Activated T-helper 17 cell treated with anti-CD3 and anti-CD28 coated beads, Interleukin-2, amount 50 U/mL, for 72 hours (primary cell): ENCODE measurements at regions not wholly inside any gene's neighbourhood (a gene's known extent, or its start where the extent isn't known, plus 50 kb on each side); places are given as distances from the start of the nearest gene placed in this dataset.

Experiments used
- ATAC-seq: fragments of 150-1000 bp; cut with Tn5 transposase; replicated peaks from 2 replicates; pipeline ENCODE4 v1.10.0; 2021; ENCODE audit warnings: mild to moderate bottlenecking, moderate library complexity
- H3K27ac Mint-ChIP-seq: one replicate; pipeline ENCODE4 v1.8.0; 2022; ENCODE audit warnings: mixed read lengths
- H3K27me3 Mint-ChIP-seq: one replicate; pipeline ENCODE4 v1.8.0; 2022; ENCODE audit warnings: mixed read lengths
- H3K36me3 Mint-ChIP-seq: one replicate; pipeline ENCODE4 v1.8.0; 2022; ENCODE audit warnings: low read depth, mild to moderate bottlenecking, mixed read lengths
- H3K4me1 Mint-ChIP-seq: one replicate; pipeline ENCODE4 v1.8.0; 2022; ENCODE audit warnings: mixed read lengths
- H3K4me3 Mint-ChIP-seq: one replicate; pipeline ENCODE4 v1.8.0; 2022; ENCODE audit warnings: mild to moderate bottlenecking, mixed read lengths
- H3K9me3 Mint-ChIP-seq: one replicate; pipeline ENCODE4 v1.8.0; 2022; ENCODE audit warnings: mixed read lengths

DNA sequence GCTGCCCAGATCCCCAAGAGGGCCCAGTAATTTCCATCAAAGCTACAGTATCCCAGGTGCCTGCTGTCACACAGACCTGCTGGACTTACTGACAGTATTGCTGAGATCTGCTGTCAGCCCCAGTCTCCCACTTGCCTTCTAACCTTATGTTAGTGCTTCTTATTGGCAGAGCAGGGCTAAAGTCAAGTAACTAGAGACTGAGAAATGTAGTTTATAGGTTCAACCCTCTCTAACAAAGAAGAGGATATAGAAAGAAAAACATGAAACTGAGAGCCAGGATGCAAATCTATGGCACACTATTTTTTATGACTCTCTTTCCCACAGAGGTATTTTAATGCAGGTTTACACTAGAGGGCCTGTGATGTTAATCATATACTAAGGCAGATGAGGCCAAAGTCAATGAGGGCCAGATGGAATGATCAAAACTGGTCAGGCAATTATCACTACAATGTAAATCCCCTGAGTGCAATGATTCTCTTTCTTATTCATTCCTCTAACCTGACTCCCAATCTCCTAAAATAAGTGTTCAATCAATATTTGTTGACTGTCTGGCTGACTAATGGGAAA, 781.9 kb downstream of the VRK1 start:
- Mint-ChIP-seq H3K27ac (no peak overlapping the region), H3K4me1 (peaks cover 3% of the 10 kb centered on the region)

DNA sequence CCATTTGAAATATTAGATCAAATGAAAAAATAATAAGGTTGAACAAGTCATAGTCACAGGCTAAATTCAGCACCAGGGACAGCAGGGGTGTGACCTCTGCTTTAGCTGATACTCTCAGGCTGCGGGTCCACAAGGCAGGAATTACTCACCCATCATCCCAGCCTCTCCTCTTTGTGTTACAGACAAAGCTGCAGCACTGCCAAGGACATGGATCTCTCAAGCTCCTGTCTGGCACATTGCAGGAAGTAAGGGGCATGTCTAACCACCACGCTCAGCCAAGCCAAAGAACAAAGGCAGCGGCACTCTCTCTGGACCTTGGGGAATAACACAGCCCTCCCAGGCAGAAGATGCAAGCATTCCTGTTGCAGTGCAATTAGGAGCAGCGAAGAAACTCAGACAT, 783.8 kb downstream of the VRK1 start:
- no peaks in the 10 kb centered on the region for H3K9me3 Mint-ChIP-seq
- ATAC-seq: no peak
- H3K36me3 Mint-ChIP-seq: no peaks in the 10 kb centered on the region
- H3K4me1 Mint-ChIP-seq: peaks cover 3% of the 10 kb centered on the region
- H3K4me3 Mint-ChIP-seq: no peak overlapping the region
- no peaks in the 10 kb centered on the region for H3K27me3 Mint-ChIP-seq
- no peak overlapping the region for H3K27ac Mint-ChIP-seq

More for the DNA sequence above, 781.9 kb downstream of the VRK1 start:
- no peak for ATAC-seq
- Mint-ChIP-seq H3K4me3 (no peak overlapping the region), H3K36me3 (no peaks in the 10 kb centered on the region), H3K27me3 (no peaks in the 10 kb centered on the region), H3K9me3 (peaks cover 5% of the 10 kb centered on the region)

DNA sequence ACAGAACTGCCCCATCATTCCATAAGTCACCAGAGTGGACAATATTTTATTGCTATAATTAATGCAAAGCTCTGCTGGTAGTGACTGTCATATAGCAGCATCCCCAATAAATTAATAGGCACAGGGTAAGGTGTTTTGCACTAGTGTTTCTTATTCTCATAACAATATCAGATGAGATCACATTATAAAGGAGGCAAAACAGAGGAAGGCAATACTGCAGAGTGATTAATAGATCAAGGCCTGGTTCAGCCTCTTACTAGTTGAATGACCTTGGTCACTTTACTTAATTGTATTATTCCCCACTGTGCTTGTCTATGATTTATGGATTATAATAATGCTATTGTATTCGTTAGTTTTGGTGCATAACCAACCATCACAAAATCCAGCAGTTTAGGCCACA, 784.8 kb downstream of the VRK1 start:
- peaks cover 3% of the 10 kb centered on the region for H3K4me1 Mint-ChIP-seq
- ATAC-seq: no peak
- no peaks in the 10 kb centered on the region for H3K36me3 Mint-ChIP-seq
- no peak overlapping the region for H3K4me3 Mint-ChIP-seq
- H3K27me3 Mint-ChIP-seq: no peaks in the 10 kb centered on the region
- H3K27ac Mint-ChIP-seq: no peak overlapping the region
- H3K9me3 Mint-ChIP-seq: no peaks in the 10 kb centered on the region

DNA sequence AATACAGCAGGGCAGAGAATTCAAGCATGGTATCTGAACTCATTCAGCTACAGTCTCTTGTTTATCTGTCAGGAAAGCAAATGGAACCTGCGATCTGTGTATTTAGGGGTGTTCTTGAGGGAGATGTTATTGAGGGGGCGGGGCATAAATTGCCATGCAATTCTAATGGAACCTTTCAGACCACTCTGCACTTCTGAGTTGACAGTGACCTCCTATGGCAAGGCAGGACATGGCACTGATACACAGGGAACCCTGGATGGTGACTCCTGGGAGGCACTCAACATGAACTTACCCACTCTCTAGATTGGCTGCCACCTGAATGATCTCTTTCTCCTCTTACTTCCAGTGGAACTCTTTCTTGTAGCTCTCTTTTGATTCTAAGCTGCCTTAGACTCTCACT, 787.3 kb downstream of the VRK1 start:
- Mint-ChIP-seq H3K4me1 (peaks cover 7% of the 10 kb centered on the region), H3K27ac (no peak overlapping the region), H3K4me3 (no peak overlapping the region), H3K9me3 (no peaks in the 10 kb centered on the region), H3K27me3 (no peaks in the 10 kb centered on the region), H3K36me3 (no peaks in the 10 kb centered on the region)
- no peak for ATAC-seq

DNA sequence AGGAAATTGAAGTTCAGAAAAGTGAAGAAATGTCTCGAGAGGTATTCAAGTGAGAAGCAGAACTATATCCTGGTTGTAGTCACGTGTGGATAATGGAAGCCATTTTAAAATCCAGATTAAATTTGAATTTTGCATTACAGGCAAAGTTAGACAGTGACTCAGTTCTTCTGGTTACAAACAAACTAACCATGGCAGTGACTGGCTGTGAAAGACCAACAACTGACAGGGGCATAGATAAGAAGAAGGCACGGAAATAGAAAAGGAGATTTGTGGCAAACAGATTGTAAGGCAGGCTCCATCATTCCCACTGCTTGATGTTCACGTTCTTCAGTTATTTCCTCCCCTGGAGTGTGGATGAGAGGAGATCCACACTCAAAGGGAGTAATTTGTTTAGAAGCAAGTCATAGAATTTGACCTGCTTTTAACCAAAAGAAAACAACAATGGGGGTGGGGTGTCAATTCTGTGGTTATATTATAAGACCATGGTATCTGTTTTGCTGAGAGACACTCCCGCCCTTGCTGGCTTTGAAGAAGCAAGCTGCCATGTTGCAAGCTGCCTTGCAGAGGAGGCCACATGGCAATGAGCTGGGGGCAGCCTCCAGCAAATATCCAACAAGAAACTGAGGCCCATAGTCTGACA, 795.3 kb downstream of the VRK1 start:
- Mint-ChIP-seq H3K4me1 (peaks cover 28% of the 10 kb centered on the region), H3K27ac (peak overlapping the region; percentile 20), H3K9me3 (peaks cover 5% of the 10 kb centered on the region), H3K4me3 (no peak overlapping the region), H3K27me3 (no peaks in the 10 kb centered on the region), H3K36me3 (no peaks in the 10 kb centered on the region)
- ATAC-seq: no peak

DNA sequence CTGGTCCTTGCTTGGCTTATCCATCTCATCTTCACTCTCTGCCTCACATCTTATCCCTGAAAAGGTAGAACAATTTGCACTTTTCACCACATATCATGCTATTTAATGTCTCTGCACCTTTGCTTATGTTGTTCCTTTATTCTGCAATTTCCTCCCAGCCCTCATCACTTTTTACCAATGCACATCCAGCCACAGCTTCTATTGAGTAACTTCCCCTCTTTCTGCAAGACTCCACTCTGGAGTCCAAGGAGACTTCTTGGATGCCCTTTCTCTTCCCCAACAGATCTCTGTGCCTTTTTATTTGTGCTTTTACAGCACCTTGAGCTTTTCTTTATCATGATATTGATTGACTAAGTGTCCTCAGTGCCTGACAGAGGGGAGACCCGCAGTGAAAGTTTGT, 797.1 kb downstream of the VRK1 start:
- H3K36me3 Mint-ChIP-seq: no peaks in the 10 kb centered on the region

DNA sequence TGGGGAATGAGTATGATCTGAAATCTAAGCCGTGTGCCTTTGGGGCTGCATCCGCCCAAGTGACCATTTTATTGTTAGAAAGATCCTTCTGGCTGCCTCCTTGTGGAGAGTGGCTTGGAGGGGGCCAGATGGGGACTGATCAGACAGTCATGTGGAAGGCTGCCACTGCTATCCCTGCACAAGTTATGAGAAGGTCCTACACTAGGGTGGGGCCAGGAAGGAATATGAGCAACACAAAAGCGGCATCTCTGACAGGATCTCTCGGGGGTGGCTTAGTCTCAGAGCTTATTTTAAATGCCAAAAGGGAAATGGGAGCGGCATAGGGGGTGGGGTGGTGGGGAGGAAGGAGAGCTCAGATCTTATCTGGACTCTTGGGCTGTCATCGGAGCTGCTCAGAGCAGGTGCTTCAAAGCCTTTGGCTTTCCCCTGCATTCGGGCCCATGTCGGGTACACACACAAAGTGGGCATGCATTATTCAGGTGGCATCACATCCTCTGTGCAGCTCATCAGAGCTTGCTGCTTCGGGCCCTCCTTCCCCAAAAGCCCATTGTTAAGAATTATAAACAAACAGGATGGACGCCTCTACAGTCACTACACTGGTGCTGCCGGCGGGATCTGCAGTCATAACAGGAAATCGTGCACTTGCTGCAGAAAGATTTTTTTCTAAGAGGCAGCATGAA, 805.4 kb downstream of the VRK1 start:
- H3K9me3 Mint-ChIP-seq: peaks cover 7% of the 10 kb centered on the region
- H3K36me3 Mint-ChIP-seq: no peaks in the 10 kb centered on the region

More for the DNA sequence above, 797.1 kb downstream of the VRK1 start:
- ATAC-seq: no peak
- H3K9me3 Mint-ChIP-seq: peaks cover 5% of the 10 kb centered on the region
- no peaks in the 10 kb centered on the region for H3K27me3 Mint-ChIP-seq
- no peak overlapping the region for H3K4me3 Mint-ChIP-seq
- peaks cover 27% of the 10 kb centered on the region for H3K4me1 Mint-ChIP-seq
- H3K27ac Mint-ChIP-seq: no peak overlapping the region

DNA sequence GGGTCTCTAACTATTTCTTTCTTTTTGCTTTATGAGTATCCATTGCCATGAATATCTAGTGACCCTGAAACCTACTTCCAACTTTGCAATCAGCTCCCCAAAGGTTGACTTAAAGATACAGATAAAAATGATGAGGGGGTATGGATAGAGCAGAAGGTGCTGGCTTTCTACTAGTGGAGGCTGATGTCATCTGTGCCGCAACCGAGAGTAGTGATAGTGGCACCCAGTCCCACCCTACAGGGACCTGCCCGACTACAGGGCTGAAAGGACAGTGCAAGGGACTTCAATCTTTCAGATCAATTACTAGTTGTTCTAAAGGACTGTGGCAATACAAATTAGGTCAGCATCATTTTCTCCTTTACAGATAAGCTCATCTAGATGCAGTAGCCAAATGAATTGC, 806.0 kb downstream of the VRK1 start:
- Mint-ChIP-seq H3K4me3 (no peak overlapping the region), H3K4me1 (peaks cover 21% of the 10 kb centered on the region), H3K27ac (no peak overlapping the region), H3K9me3 (peaks cover 7% of the 10 kb centered on the region), H3K36me3 (no peaks in the 10 kb centered on the region), H3K27me3 (no peaks in the 10 kb centered on the region)
- peak; percentile 76 for ATAC-seq

More for the DNA sequence above, 805.4 kb downstream of the VRK1 start:
- no peak overlapping the region for H3K27ac Mint-ChIP-seq
- no peaks in the 10 kb centered on the region for H3K27me3 Mint-ChIP-seq
- H3K4me3 Mint-ChIP-seq: no peak overlapping the region
- H3K4me1 Mint-ChIP-seq: peaks cover 19% of the 10 kb centered on the region
- peak; percentile 86 for ATAC-seq

DNA sequence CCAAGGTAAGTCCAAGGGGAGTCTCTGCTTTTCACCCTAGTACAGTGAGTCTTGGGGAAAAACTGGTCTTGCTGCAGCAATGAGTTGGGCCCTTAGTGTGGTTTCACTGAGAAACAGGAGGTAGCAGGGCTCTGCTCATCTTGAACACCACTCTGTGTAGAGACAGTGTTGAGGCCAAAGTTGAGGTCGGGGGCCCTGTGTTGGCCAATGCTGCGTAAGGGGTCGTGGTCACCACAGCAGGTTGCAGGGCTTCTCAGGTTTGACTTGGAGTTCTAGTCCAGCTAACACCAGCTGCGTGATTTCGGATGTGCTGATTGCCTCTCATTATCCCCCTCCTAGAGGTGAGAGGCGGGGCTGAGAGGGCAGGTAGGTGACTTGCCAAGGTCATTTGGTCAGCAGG, 807.5 kb downstream of the VRK1 start:
- no peak for ATAC-seq
- Mint-ChIP-seq H3K9me3 (peaks cover 7% of the 10 kb centered on the region), H3K27ac (peak overlapping the region; percentile 57), H3K36me3 (no peaks in the 10 kb centered on the region), H3K4me3 (no peak overlapping the region), H3K27me3 (no peaks in the 10 kb centered on the region), H3K4me1 (peaks cover 21% of the 10 kb centered on the region)

DNA sequence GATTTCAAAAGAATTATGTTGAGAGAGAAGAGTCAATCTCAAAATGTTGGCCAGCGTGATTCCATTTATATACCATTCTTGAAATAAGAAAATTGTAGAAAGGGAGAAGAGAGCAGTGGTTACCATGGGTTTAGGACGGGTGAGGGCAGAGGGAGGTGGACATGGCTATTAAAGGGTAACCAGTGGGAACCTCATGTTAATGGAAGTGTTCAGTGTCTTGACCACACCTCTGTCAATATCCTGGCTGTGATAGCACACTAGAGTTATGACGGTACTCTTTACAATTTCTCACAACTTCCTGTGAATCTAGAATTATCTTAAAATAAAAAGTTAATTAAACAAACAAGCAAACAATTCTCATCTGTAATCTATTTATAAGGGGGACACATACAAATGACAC, 821.2 kb downstream of the VRK1 start:
- no peak for ATAC-seq
- Mint-ChIP-seq H3K27ac (peak overlapping the region; percentile 88), H3K27me3 (no peaks in the 10 kb centered on the region), H3K36me3 (no peaks in the 10 kb centered on the region), H3K4me3 (peak overlapping the region; percentile 82), H3K9me3 (peaks cover 15% of the 10 kb centered on the region), H3K4me1 (peaks cover 40% of the 10 kb centered on the region)

DNA sequence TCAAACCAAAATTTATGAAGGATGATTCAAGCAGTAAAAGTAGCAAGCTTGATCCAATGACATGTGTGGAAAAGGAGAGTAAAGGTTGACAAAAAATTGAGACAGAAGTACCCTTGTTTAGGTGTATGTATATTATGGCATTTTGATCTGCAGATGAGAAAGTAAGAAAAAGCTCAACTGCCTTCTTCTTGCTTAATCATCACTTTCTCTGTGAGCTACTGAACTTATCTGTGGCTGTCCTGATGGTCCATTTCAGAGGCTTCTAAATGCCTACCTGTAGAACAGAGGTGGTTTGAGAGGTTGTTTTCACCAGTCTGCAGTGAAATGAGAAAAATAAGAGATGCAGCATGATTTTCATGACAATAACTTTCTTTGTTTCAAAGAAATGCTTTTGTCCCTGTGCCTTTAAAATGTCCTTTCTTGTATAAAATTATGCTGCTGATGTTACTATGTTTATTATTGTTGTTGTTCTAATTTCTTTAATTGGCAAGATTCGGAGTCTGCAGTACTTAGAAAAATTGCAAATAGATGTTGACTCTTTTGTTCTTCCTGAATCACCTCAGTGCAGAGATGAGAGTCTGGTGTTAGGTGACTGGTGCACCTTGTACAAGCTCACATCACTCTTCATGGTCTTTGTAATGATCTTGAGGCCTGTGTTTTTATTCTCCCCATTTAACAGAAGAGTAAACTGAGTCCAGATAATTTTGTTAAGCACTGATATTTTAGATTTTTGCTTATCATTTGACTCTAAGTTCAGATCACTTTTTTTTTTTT, 821.9 kb downstream of the VRK1 start:
- peak; percentile 54 for ATAC-seq
- Mint-ChIP-seq H3K9me3 (peaks cover 10% of the 10 kb centered on the region), H3K36me3 (no peaks in the 10 kb centered on the region), H3K27ac (peak overlapping the region; percentile 88), H3K4me3 (peak overlapping the region; percentile 82), H3K4me1 (peaks cover 40% of the 10 kb centered on the region), H3K27me3 (no peaks in the 10 kb centered on the region)

DNA sequence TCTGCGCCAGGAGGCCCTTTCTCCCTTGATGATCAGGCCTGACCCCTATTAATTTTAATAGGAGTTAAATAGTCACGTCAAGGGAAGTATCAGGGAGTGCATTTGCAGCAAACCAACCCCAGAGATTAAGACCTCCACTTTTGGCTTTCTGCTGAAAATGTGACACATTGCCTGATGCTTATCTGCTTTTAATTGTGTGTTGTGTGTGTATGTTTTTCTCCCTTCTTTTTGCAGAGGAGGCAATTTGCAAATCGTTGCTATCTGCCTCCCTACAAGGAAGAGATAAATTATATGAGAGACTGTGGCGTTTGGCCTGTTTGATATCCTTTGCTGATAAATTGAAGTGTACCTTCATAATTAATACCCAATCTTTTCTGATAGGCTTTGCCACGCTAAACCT, 822.9 kb downstream of the VRK1 start:
- Mint-ChIP-seq H3K9me3 (peaks cover 7% of the 10 kb centered on the region), H3K27ac (peak overlapping the region; percentile 88), H3K27me3 (no peaks in the 10 kb centered on the region), H3K36me3 (no peaks in the 10 kb centered on the region), H3K4me1 (peaks cover 40% of the 10 kb centered on the region), H3K4me3 (peak overlapping the region; percentile 82)
- no peak for ATAC-seq

DNA sequence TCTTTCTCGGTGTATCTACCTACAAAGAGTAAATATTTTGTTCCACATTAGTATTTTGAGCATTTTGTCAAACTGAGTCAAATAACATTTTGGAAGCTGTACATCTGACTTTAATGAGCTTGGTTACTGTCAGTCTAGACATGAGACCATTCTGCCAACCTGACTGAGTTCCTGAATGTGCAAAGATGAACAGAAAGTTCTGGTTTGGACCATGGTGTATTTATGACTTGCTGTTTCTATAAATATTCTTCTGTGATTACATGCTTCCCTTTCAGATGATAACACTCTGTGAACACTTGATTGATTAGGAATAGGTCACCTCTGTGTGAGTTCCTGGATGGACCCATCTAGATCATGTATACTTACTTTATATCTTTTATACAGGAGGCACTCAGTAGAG, 827.8 kb downstream of the VRK1 start:
- peaks cover 4% of the 10 kb centered on the region for H3K9me3 Mint-ChIP-seq
- H3K4me3 Mint-ChIP-seq: no peak overlapping the region
- H3K27me3 Mint-ChIP-seq: no peaks in the 10 kb centered on the region
- no peak overlapping the region for H3K27ac Mint-ChIP-seq
- no peak for ATAC-seq
- no peaks in the 10 kb centered on the region for H3K36me3 Mint-ChIP-seq
- peaks cover 18% of the 10 kb centered on the region for H3K4me1 Mint-ChIP-seq

DNA sequence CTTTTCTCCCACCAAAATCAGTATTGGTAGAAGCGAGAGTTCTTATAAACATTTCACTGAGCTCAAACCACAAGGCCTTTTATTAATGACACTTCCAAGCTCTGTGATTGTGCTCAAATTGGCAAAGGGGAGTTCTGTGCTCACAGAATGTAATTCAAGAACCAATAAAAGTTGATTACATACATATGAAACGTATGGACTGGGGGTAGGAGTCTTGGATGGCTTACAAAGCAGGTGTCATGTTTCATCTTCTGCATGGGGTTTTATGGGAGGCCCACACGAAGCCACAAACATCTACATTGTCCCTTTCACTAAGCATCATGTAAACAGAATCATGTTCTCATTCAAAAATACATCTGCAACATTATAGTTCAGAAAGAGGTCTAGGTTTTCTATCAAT, 828.3 kb downstream of the VRK1 start:
- no peaks in the 10 kb centered on the region for H3K36me3 Mint-ChIP-seq
- H3K9me3 Mint-ChIP-seq: peaks cover 4% of the 10 kb centered on the region
- no peak overlapping the region for H3K27ac Mint-ChIP-seq
- peaks cover 13% of the 10 kb centered on the region for H3K4me1 Mint-ChIP-seq
- no peak overlapping the region for H3K4me3 Mint-ChIP-seq
- H3K27me3 Mint-ChIP-seq: no peaks in the 10 kb centered on the region
- ATAC-seq: no peak
